CD14-positive monocyte (primary cell): ENCODE measurements at regions not wholly inside any gene's neighbourhood (a gene's known extent, or its start where the extent isn't known, plus 50 kb on each side); places are given as distances from the start of the nearest gene placed in this dataset.

Experiments used
- DNase-seq, 3 donors: peaks; one replicate each; pipeline ENCODE4 v3.0.0-alpha.2; 2011 to 2022
- H2AFZ ChIP-seq: 2 replicates; pipeline ENCODE4 v1.6.0; 2012; ENCODE audit warnings: mild to moderate bottlenecking, low read depth, low read length, inconsistent platforms; ENCODE audit not compliant: insufficient read depth, poor library complexity, severe bottlenecking
- H3K27ac ChIP-seq, 2 donors: 1 replicate in 1 of 2; 2 replicates in 1 of 2; pipeline ENCODE4 v1.5.1; 2012 to 2013; ENCODE audit warnings: low read length in 2 of 2, control low read depth in 1 of 2, inconsistent platforms in 1 of 2, low read depth in 1 of 2, mild to moderate bottlenecking in 1 of 2
- H3K27me3 ChIP-seq, 2 donors: one replicate each; pipeline versions ENCODE4 v1.6.0 to v1.6.1; 2011 to 2013; ENCODE audit warnings: low read length in 2 of 2; ENCODE audit not compliant: control insufficient read depth in 2 of 2, insufficient read depth in 2 of 2
- H3K36me3 ChIP-seq, 2 donors: replicated peaks in 1 of 2; 1 replicate in 1 of 2; 2 replicates in 1 of 2; pipeline versions ENCODE4 v1.5.1 to v1.6.1; 2012 to 2013; ENCODE audit warnings: low read length in 2 of 2, control low read depth in 1 of 2, inconsistent platforms in 1 of 2, mild to moderate bottlenecking in 1 of 2; ENCODE audit not compliant: insufficient read depth in 2 of 2, control insufficient read depth in 1 of 2
- H3K4me1 ChIP-seq, 2 donors: 1 replicate in 1 of 2; 2 replicates in 1 of 2; pipeline versions ENCODE4 v1.5.1 to v1.6.1; 2012 to 2013; ENCODE audit warnings: low read length in 2 of 2, control low read depth in 1 of 2, inconsistent platforms in 1 of 2, mild to moderate bottlenecking in 1 of 2, moderate library complexity in 1 of 2; ENCODE audit not compliant: insufficient read depth in 2 of 2, control insufficient read depth in 1 of 2
- H3K4me2 ChIP-seq: replicated peaks from 2 replicates; pipeline ENCODE3; 2012; ENCODE audit warnings: low read length, moderate library complexity, mild to moderate bottlenecking; ENCODE audit not compliant: poor library complexity, severe bottlenecking; ENCODE audit errors: extremely low read depth
- H3K4me3 ChIP-seq, 3 experiments: fragments of 200-600 bp in 1 of 3; sonication (generic) in 1 of 3; replicated peaks in 1 of 3; 1 replicate in 2 of 3; 2 replicates in 1 of 3; pipeline ENCODE4 v1.5.1; 2011 to 2013; ENCODE audit warnings: low read length in 3 of 3, mild to moderate bottlenecking in 3 of 3, control low read depth in 2 of 3, low read depth in 2 of 3, inconsistent platforms in 1 of 3, moderate library complexity in 1 of 3
- H3K79me2 ChIP-seq: 2 replicates; pipeline ENCODE4 v1.6.0; 2012; ENCODE audit warnings: mild to moderate bottlenecking, control low read depth, inconsistent platforms, low read length, moderate library complexity; ENCODE audit not compliant: insufficient read depth
- H3K9ac ChIP-seq: 2 replicates; pipeline ENCODE4 v1.6.0; 2017; ENCODE audit warnings: low read length, mild to moderate bottlenecking; ENCODE audit not compliant: insufficient read depth, poor library complexity, severe bottlenecking
- H3K9me3 ChIP-seq, 2 donors: replicated peaks in 1 of 2; 1 replicate in 1 of 2; 2 replicates in 1 of 2; pipeline versions ENCODE4 v1.5.1 to v1.6.1; 2012 to 2013; ENCODE audit warnings: low read length in 2 of 2, control low read depth in 1 of 2; ENCODE audit not compliant: control insufficient read depth in 1 of 2, insufficient read depth in 1 of 2
- H4K20me1 ChIP-seq: 2 replicates; pipeline ENCODE4 v1.6.0; 2012; ENCODE audit warnings: mild to moderate bottlenecking, low read length, control low read depth, moderate library complexity; ENCODE audit not compliant: insufficient read depth
- H3K27ac Mint-ChIP-seq, 7 donors: one replicate each; pipeline ENCODE4 v1.8.0; 2020; ENCODE audit warnings: mild to moderate bottlenecking in 7 of 7, mixed read lengths in 7 of 7, moderate library complexity in 6 of 7, inconsistent platforms in 2 of 7
- H3K27me3 Mint-ChIP-seq, 3 donors: one replicate each; pipeline ENCODE4 v1.8.0; 2021 to 2022; ENCODE audit warnings: low read depth in 3 of 3, mild to moderate bottlenecking in 3 of 3, mixed read lengths in 3 of 3, moderate library complexity in 3 of 3, inconsistent platforms in 1 of 3
- H3K36me3 Mint-ChIP-seq, 2 donors: one replicate each; pipeline ENCODE4 v1.8.0; 2020; ENCODE audit warnings: mixed read lengths in 2 of 2, inconsistent platforms in 1 of 2, mild to moderate bottlenecking in 1 of 2
- H3K4me1 Mint-ChIP-seq: one replicate; pipeline ENCODE4 v1.8.0; 2020; ENCODE audit warnings: mild to moderate bottlenecking, mixed read lengths
- H3K4me3 Mint-ChIP-seq, 2 donors: one replicate each; pipeline ENCODE4 v1.8.0; 2020; ENCODE audit warnings: mild to moderate bottlenecking in 2 of 2, mixed read lengths in 2 of 2, moderate library complexity in 1 of 2
- H3K9me3 Mint-ChIP-seq, 7 donors: one replicate each; pipeline ENCODE4 v1.8.0; 2020 to 2022; ENCODE audit warnings: mixed read lengths in 7 of 7, mild to moderate bottlenecking in 6 of 7, moderate library complexity in 6 of 7, inconsistent platforms in 2 of 7
- WGBS: methylation state at CpG from one replicate; pipeline ENCODE4 v1.1.5; 2013; ENCODE audit warnings: missing lambda C conversion rate; ENCODE audit not compliant: insufficient coverage; 5-methylcytosine and 5-hydroxymethylcytosine counted together
- intact Hi-C, 2 donors: fragments of 100-400 bp; cut with micrococcal nuclease; formaldehyde crosslinking; loops; one replicate each; pipeline versions ENCODE4 v1.15.0 to v1.15.1; 2023
- TF ChIP-seq, protein P1 (sequence below): fragments of 200-600 bp; IDR thresholded peaks from one replicate; pipeline ENCODE4 v1.8.0; 2022; ENCODE audit warnings: antibody characterized with exemption, mild to moderate bottlenecking

DNA sequence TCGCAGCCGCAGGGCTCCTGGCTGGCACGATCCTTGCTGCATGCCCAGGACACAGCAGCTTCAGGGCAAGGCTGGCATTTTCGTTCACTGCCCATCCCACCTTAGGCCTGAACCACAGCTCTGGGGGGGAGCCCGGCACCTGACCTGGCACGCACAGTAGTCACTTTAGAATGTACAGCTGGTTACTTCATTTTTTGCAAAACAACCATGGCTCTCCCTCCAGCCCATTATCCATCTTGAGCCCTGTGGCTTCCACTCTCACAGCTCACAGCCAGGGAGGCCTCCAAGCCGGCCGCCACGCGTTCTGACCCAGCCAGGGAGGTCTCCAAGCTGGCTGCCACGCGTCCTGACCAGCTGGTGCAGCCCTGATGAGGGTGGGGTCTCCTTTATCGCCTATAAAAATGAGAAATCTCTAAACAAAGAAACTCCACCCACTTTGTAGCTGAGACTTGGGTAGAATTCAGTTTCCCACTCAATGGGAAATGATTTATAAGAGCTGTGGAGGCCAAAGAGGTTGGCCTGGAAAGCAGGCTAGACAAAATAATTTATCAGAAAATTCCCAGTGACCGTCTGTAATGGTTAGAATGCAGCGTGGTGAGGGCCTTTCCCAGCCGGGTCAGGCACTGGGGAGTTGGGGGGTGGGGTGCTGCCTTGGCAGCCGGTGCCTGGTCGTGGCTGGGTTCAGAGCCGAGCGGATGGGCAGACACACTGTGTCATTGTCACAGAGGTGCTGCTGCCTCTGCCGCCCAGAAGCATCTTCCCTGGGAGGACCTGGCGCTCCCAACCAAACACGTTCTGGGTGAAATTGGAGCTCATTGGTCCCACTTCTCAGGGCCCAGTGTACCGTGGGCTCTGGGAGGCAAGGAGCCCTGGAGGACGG, 54.6 kb upstream of the ACTRT2 start:
- Histone ChIP-seq H3K4me1 (no peaks in the 10 kb centered on the region), H3K79me2 (no peaks in the 10 kb centered on the region), H2AFZ (no peak overlapping the region), H3K9ac (no peak overlapping the region), H3K4me2 (no peak overlapping the region), H3K9me3 (no peaks in the 10 kb centered on the region), H4K20me1 (no peaks in the 10 kb centered on the region), H3K27ac (no peak overlapping the region), H3K27me3 (peaks cover 0 to 16% of the 10 kb centered on the region in 2 donors), H3K4me3 (no peak overlapping the region), H3K36me3 (no peaks in the 10 kb centered on the region)
- WGBS, result 97% methylated on average over 17 of the region's 25 CpGs
- Mint-ChIP-seq H3K27ac (no peak overlapping the region), H3K4me3 (no peak overlapping the region), H3K27me3 (peaks cover 9 to 16% (median 12%) of the 10 kb centered on the region in 3 donors), H3K9me3 (no peaks in the 10 kb centered on the region), H3K4me1 (no peaks in the 10 kb centered on the region), H3K36me3 (no peaks in the 10 kb centered on the region)
- intact Hi-C loops, result no loop called here
- DNase-seq, result no peak
- TF ChIP-seq, protein P1, sequence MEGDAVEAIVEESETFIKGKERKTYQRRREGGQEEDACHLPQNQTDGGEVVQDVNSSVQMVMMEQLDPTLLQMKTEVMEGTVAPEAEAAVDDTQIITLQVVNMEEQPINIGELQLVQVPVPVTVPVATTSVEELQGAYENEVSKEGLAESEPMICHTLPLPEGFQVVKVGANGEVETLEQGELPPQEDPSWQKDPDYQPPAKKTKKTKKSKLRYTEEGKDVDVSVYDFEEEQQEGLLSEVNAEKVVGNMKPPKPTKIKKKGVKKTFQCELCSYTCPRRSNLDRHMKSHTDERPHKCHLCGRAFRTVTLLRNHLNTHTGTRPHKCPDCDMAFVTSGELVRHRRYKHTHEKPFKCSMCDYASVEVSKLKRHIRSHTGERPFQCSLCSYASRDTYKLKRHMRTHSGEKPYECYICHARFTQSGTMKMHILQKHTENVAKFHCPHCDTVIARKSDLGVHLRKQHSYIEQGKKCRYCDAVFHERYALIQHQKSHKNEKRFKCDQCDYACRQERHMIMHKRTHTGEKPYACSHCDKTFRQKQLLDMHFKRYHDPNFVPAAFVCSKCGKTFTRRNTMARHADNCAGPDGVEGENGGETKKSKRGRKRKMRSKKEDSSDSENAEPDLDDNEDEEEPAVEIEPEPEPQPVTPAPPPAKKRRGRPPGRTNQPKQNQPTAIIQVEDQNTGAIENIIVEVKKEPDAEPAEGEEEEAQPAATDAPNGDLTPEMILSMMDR, result no peak

DNA sequence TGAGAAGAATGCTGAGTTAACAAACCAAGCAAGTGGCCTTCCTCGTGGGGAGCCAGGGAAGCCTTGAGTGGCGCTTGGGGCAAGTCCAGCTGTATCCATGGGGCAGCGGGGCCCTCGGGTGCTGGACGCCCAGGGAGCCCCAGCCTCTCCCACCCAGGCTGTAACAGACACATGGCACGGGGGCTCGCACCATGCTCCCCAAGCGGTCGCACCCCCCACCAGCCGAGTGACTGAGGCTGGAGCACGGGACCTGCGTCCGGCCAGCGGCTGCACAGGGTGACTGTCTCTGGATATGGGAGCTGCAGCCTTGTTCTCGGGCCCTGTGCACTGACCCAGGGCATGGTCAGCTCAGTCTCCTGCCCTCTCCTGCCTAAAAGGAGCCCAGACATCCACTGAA, 53.9 kb upstream of the ACTRT2 start:
- Mint-ChIP-seq H3K4me1 (no peaks in the 10 kb centered on the region), H3K36me3 (no peaks in the 10 kb centered on the region), H3K27ac (no peak overlapping the region), H3K9me3 (no peaks in the 10 kb centered on the region), H3K27me3 (peaks cover 6 to 13% (median 12%) of the 10 kb centered on the region in 3 donors), H3K4me3 (no peak overlapping the region)
- Histone ChIP-seq H3K27ac (no peak overlapping the region), H3K9me3 (no peaks in the 10 kb centered on the region), H3K4me3 (no peak overlapping the region), H3K27me3 (peaks cover 0 to 16% of the 10 kb centered on the region in 2 donors), H4K20me1 (no peaks in the 10 kb centered on the region), H3K36me3 (no peaks in the 10 kb centered on the region), H3K79me2 (no peaks in the 10 kb centered on the region), H3K4me2 (no peak overlapping the region), H3K9ac (no peak overlapping the region), H3K4me1 (no peaks in the 10 kb centered on the region), H2AFZ (no peak overlapping the region)
- intact Hi-C loops, result no loop called here
- no peak for DNase-seq
- TF ChIP-seq, protein P1, result no peak
- 96% methylated on average over 14 of the region's 15 CpGs for WGBS
